NT2/D1 (cell line): ENCODE measurements at regions not wholly inside any gene's neighbourhood (a gene's known extent, or its start where the extent isn't known, plus 50 kb on each side); places are given as distances from the start of the nearest gene placed in this dataset.

Source experiments
- DNase-seq: peaks from one replicate; pipeline ENCODE4 v3.0.0-alpha.2; 2011; ENCODE audit warnings: low read depth, low spot score
- H3K27me3 ChIP-seq: 2 replicates; pipeline ENCODE4 v1.6.0; 2011; ENCODE audit warnings: mild to moderate bottlenecking; ENCODE audit not compliant: insufficient read length, insufficient read depth
- H3K36me3 ChIP-seq: 2 replicates; pipeline ENCODE4 v1.6.1; 2011; ENCODE audit warnings: mild to moderate bottlenecking, low read length, mixed read lengths; ENCODE audit not compliant: insufficient read depth, insufficient read length
- H3K4me1 ChIP-seq: 2 replicates; pipeline ENCODE4 v1.5.1; 2011; ENCODE audit not compliant: insufficient read depth, insufficient read length
- H3K4me3 ChIP-seq: 2 replicates; pipeline ENCODE4 v1.5.1; 2011; ENCODE audit warnings: low read depth; ENCODE audit not compliant: insufficient read length
- H3K9ac ChIP-seq: 2 replicates; pipeline ENCODE4 v1.6.0; 2011; ENCODE audit warnings: low read depth; ENCODE audit not compliant: insufficient read length
- H3K9me3 ChIP-seq: 2 replicates; pipeline ENCODE4 v1.5.1; 2011; ENCODE audit warnings: mild to moderate bottlenecking, low read length; ENCODE audit not compliant: insufficient read depth
- SUZ12 ChIP-seq: IDR thresholded peaks from 2 replicates; pipeline ENCODE4 v1.6.1; 2011; ENCODE audit not compliant: insufficient read length, insufficient read depth; ENCODE audit errors: extremely low read depth
- YY1 ChIP-seq: IDR thresholded peaks from 2 replicates; pipeline ENCODE4 v1.6.1; 2011; ENCODE audit not compliant: insufficient read length, insufficient read depth
- ZNF274 ChIP-seq: IDR thresholded peaks from 2 replicates; pipeline ENCODE4 v1.6.1; 2011; ENCODE audit warnings: mild to moderate bottlenecking, low read depth, low read length

GRCh38 chr5:121199216-121199999 lies 652.3 kb upstream of the FTMT start:
- no peak for TF ChIP-seq SUZ12
- TF ChIP-seq ZNF274 = no peak
- TF ChIP-seq YY1 = no peak
- no peak overlapping the region for H3K9ac ChIP-seq
- no peaks in the 10 kb centered on the region for H3K9me3 ChIP-seq
- no peaks in the 10 kb centered on the region for H3K27me3 ChIP-seq
- no peaks in the 10 kb centered on the region for H3K36me3 ChIP-seq
- no peaks in the 10 kb centered on the region for H3K4me1 ChIP-seq
- no peak for DNase-seq
- H3K4me3 ChIP-seq = no peak overlapping the region

- Histone ChIP-seq H3K9ac (no peak overlapping the region), H3K4me1 (no peaks in the 10 kb centered on the region), H3K36me3 (no peaks in the 10 kb centered on the region), H3K4me3 (no peak overlapping the region), H3K27me3 (no peaks in the 10 kb centered on the region), H3K9me3 (no peaks in the 10 kb centered on the region)
- DNase-seq = no peak
- TF ChIP-seq SUZ12 = no peak
- TF ChIP-seq ZNF274 = no peak
- no peak for TF ChIP-seq YY1
Observed at GRCh38 chr5:121218086-121218485, 633.6 kb upstream of the FTMT start.

- H3K9ac ChIP-seq = no peak overlapping the region
- no peak for TF ChIP-seq YY1
- no peak for TF ChIP-seq ZNF274
- TF ChIP-seq SUZ12 = no peak
- H3K4me3 ChIP-seq = no peak overlapping the region
- H3K9me3 ChIP-seq = no peaks in the 10 kb centered on the region
- no peaks in the 10 kb centered on the region for H3K27me3 ChIP-seq
- no peaks in the 10 kb centered on the region for H3K4me1 ChIP-seq
- H3K36me3 ChIP-seq = no peaks in the 10 kb centered on the region
- DNase-seq = no peak
Observed at GRCh38 chr5:121221483-121221882, 630.2 kb upstream of the FTMT start.

- TF ChIP-seq SUZ12 (no peak), YY1 (no peak), ZNF274 (no peak)
- H3K9ac ChIP-seq = no peak overlapping the region
- DNase-seq = no peak
Observed at GRCh38 chr5:121226765-121227164, 624.9 kb upstream of the FTMT start.

GRCh38 chr5:121239951-121240350 lies 611.7 kb upstream of the FTMT start:
- Histone ChIP-seq H3K36me3 (no peaks in the 10 kb centered on the region), H3K4me3 (no peak overlapping the region), H3K27me3 (no peaks in the 10 kb centered on the region), H3K9ac (no peak overlapping the region), H3K4me1 (no peaks in the 10 kb centered on the region), H3K9me3 (no peaks in the 10 kb centered on the region)
- DNase-seq = no peak
- TF ChIP-seq SUZ12 (no peak), YY1 (no peak), ZNF274 (no peak)

More at GRCh38 chr5:121226765-121227164, 624.9 kb upstream of the FTMT start:
- Histone ChIP-seq H3K4me3 (no peak overlapping the region), H3K4me1 (no peaks in the 10 kb centered on the region), H3K9me3 (no peaks in the 10 kb centered on the region; the same call in 1 of the 2 replicates), H3K27me3 (no peaks in the 10 kb centered on the region), H3K36me3 (no peaks in the 10 kb centered on the region)

DNA sequence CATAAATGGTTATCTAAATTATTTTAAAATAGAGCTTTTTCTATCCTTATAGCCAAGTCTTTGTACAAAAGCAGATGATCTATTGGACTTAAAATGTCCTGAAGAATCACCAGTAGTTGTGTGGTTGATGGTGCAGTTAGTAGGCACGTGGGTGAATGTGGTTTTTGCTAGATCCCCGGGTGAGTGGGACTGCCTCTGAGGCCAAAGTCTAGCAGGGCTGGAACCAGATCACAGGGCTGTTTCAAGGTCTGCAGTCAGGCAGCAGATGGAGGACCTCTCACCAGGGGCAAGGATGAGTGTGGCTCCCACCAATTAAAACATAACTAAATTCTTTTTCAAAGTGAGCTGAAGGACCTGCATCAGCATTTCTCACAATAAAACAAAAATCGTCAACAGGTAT lies 604.7 kb upstream of the FTMT start:
- no peaks in the 10 kb centered on the region for H3K36me3 ChIP-seq
- H3K27me3 ChIP-seq = no peaks in the 10 kb centered on the region
- no peaks in the 10 kb centered on the region for H3K4me1 ChIP-seq
- DNase-seq = no peak
- no peak overlapping the region for H3K9ac ChIP-seq
- H3K4me3 ChIP-seq = no peak overlapping the region
- TF ChIP-seq ZNF274 = no peak
- no peak for TF ChIP-seq YY1
- TF ChIP-seq SUZ12 = no peak
- H3K9me3 ChIP-seq = no peaks in the 10 kb centered on the region

GRCh38 chr5:121251954-121252353 lies 599.7 kb upstream of the FTMT start:
- H3K4me3 ChIP-seq = no peak overlapping the region
- TF ChIP-seq ZNF274 (no peak), SUZ12 (no peak), YY1 (no peak)
- DNase-seq = no peak

More at GRCh38 chr5:121251954-121252353, 599.7 kb upstream of the FTMT start:
- no peaks in the 10 kb centered on the region for H3K36me3 ChIP-seq
- H3K9ac ChIP-seq = no peak overlapping the region
- no peaks in the 10 kb centered on the region for H3K27me3 ChIP-seq
- no peaks in the 10 kb centered on the region for H3K9me3 ChIP-seq
- H3K4me1 ChIP-seq = no peaks in the 10 kb centered on the region
